Right lobe of liver (tissue), 4 donors: ENCODE measurements at regions not wholly inside any gene's neighbourhood (a gene's known extent, or its start where the extent isn't known, plus 50 kb on each side); places are given as distances from the start of the nearest gene placed in this dataset.

ENCODE experiments used
- POLR2A ChIP-seq: fragments of 450-650 bp; IDR thresholded peaks from one replicate; pipeline ENCODE4 v1.6.1; 2017; ENCODE audit warnings: antibody characterized with exemption, mild to moderate bottlenecking
- TF ChIP-seq, protein P1 (sequence below), 4 donors: fragments of 200-600 bp in 3 of 4; fragments of 450-650 bp in 1 of 4; IDR thresholded peaks; one replicate each; pipeline versions ENCODE4 v1.5.1 to v1.8.0; 2016 to 2022; ENCODE audit warnings: antibody characterized with exemption in 4 of 4, mild to moderate bottlenecking in 2 of 4
- donor health status: DM: no; HTN: no; CAD: no.
- donor health status: DM: no; HTN: no; CAD: no.
- donor health status: DM: no; HTN: yes; CAD: no.

DNA sequence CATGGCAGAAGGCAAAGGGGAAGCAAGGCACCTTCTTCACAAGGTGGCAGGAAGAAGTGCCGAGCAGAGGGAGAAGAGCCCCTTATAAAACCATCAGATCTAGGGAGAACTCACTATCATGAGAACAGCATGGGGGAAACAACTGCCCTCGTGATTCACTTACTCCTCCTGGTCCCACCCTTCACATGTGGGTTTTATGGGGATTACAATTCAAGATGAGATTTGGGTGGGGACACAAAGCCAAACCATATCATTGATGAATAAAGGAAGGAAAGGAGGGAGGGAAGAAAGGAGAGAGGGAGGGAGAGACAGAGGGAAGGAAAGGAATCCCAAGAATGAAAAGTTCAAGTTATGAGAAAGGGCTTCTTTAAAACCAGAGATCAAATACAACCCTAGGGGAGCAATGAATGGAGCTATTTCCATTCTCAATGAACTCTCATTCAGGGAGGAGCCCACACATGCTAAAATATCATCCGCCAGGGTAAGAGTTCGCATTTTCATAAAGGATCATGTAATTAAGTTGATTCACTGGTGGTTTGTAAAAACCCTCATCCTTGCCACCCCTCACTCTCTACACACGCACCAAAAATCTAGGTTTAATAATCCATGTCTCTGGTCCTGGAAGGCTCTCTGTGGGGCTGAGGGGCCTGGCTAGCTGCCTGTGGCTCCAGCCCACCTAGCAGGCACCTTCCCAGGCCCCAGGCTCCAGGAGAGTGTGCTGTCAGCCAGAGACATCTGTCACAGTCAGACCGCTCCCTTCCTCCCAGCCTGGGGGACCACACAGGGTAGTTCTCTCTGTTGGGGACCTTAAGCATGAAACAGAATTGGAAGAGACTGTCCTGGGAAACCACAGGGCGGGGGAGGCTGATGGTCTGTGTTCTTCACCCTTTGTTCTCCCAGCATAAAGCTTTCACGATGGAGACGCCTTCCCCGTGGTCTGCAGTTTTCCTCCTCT lies 94.0 kb downstream of the CCDC185 start:
- TF ChIP-seq, protein P1, sequence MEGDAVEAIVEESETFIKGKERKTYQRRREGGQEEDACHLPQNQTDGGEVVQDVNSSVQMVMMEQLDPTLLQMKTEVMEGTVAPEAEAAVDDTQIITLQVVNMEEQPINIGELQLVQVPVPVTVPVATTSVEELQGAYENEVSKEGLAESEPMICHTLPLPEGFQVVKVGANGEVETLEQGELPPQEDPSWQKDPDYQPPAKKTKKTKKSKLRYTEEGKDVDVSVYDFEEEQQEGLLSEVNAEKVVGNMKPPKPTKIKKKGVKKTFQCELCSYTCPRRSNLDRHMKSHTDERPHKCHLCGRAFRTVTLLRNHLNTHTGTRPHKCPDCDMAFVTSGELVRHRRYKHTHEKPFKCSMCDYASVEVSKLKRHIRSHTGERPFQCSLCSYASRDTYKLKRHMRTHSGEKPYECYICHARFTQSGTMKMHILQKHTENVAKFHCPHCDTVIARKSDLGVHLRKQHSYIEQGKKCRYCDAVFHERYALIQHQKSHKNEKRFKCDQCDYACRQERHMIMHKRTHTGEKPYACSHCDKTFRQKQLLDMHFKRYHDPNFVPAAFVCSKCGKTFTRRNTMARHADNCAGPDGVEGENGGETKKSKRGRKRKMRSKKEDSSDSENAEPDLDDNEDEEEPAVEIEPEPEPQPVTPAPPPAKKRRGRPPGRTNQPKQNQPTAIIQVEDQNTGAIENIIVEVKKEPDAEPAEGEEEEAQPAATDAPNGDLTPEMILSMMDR (IDR thresholded peaks at IDR 0.05), result no peak
- TF ChIP-seq POLR2A, result no peak
